Endodermal cell (in vitro differentiated cells): ENCODE measurements at regions not wholly inside any gene's neighbourhood (a gene's known extent, or its start where the extent isn't known, plus 50 kb on each side); places are given as distances from the start of the nearest gene placed in this dataset.

Experiments used
- DNase-seq: peaks from one replicate; pipeline ENCODE4 v3.0.0-alpha.2; 2017
- H3K27ac ChIP-seq: 2 replicates; pipeline ENCODE4 v1.5.1; 2013; ENCODE audit warnings: mild to moderate bottlenecking, low read depth, low read length, moderate library complexity
- H3K27me3 ChIP-seq: 2 replicates; pipeline ENCODE4 v1.6.1; 2013; ENCODE audit warnings: mild to moderate bottlenecking, low read length, moderate library complexity; ENCODE audit not compliant: insufficient read depth, control insufficient read depth, poor library complexity, severe bottlenecking
- H3K36me3 ChIP-seq: 2 replicates; pipeline ENCODE4 v1.7.0; 2013; ENCODE audit warnings: mild to moderate bottlenecking, low read length, moderate library complexity; ENCODE audit not compliant: control insufficient read depth, insufficient read depth
- H3K4me1 ChIP-seq: one replicate; pipeline ENCODE4 v1.7.0; 2013; ENCODE audit warnings: low read length; ENCODE audit not compliant: control insufficient read depth, insufficient read depth
- H3K4me3 ChIP-seq: 2 replicates; pipeline ENCODE4 v1.5.1; 2013; ENCODE audit warnings: mild to moderate bottlenecking, low read length, moderate library complexity
- H3K9ac ChIP-seq: 2 replicates; pipeline ENCODE4 v1.6.1; 2013; ENCODE audit warnings: mild to moderate bottlenecking, low read length, moderate library complexity; ENCODE audit not compliant: poor library complexity, severe bottlenecking; ENCODE audit errors: extremely low read depth
- H3K9me3 ChIP-seq: 2 replicates; pipeline ENCODE4 v1.6.1; 2013; ENCODE audit warnings: mild to moderate bottlenecking, low read length, moderate library complexity; ENCODE audit not compliant: control insufficient read depth
- H3K27ac Mint-ChIP-seq: 2 replicates; pipeline ENCODE4 v1.8.0; 2020; ENCODE audit warnings: mixed read lengths
- H3K27me3 Mint-ChIP-seq: 2 replicates; pipeline ENCODE4 v1.8.0; 2021; ENCODE audit warnings: mild to moderate bottlenecking, mixed read lengths; ENCODE audit not compliant: insufficient read depth
- H3K36me3 Mint-ChIP-seq: 2 replicates; pipeline ENCODE4 v1.8.0; 2020; ENCODE audit warnings: low read depth, mixed read lengths
- H3K4me1 Mint-ChIP-seq: 2 replicates; pipeline ENCODE4 v1.8.0; 2020; ENCODE audit warnings: mixed read lengths
- H3K4me3 Mint-ChIP-seq: 2 replicates; pipeline ENCODE4 v1.8.0; 2020; ENCODE audit warnings: mild to moderate bottlenecking, moderate library complexity, mixed read lengths
- H3K9me3 Mint-ChIP-seq: 2 replicates; pipeline ENCODE4 v1.8.0; 2020; ENCODE audit warnings: mild to moderate bottlenecking, mixed read lengths
- CTCF ChIP-seq: fragments of 200-600 bp; sonication (generic); conservative IDR thresholded peaks from 2 replicates; pipeline ENCODE4 v1.5.0; 2021; ENCODE audit warnings: antibody characterized with exemption, mild to moderate bottlenecking
- WGBS, 2 experiments: methylation state at CpG; one replicate each; pipeline versions ENCODE4 v1.1.5 to v1.1.7; 2013; ENCODE audit warnings: missing lambda C conversion rate in 2 of 2, mixed read lengths in 1 of 2; ENCODE audit not compliant: insufficient coverage in 1 of 2, insufficient read length in 1 of 2; 5-methylcytosine and 5-hydroxymethylcytosine counted together

- H3K36me3 ChIP-seq: no peaks in the 10 kb centered on the region
- H3K4me1 ChIP-seq: no peaks in the 10 kb centered on the region
- no peak for TF ChIP-seq CTCF
- 72% methylated on average over 2 of the region's 2 CpGs; no CpG with 5 or more reads in 1 of the 2 experiments for WGBS, 2 experiments
- no peak overlapping the region for H3K4me3 ChIP-seq
- H3K9me3 Mint-ChIP-seq: peaks cover 2% of the 10 kb centered on the region
- no peaks in the 10 kb centered on the region for H3K36me3 Mint-ChIP-seq
- no peaks in the 10 kb centered on the region for H3K27me3 Mint-ChIP-seq
- no peak overlapping the region for H3K4me3 Mint-ChIP-seq
- H3K27me3 ChIP-seq: no peaks in the 10 kb centered on the region
- H3K9ac ChIP-seq: no peak overlapping the region
- no peak for DNase-seq
- H3K27ac Mint-ChIP-seq: no peak overlapping the region
- peaks cover 7% of the 10 kb centered on the region for H3K9me3 ChIP-seq
- no peak overlapping the region for H3K27ac ChIP-seq
- peaks cover 3% of the 10 kb centered on the region for H3K4me1 Mint-ChIP-seq
Observed at GRCh38 chr7:46383605-46384004, 462.5 kb upstream of the IGFBP3 start.

- TF ChIP-seq CTCF: no peak
- 92 to 100% methylated on average over 1 to 4 of the region's 5 CpGs for WGBS, 2 experiments
- no peak for DNase-seq
- H3K36me3 Mint-ChIP-seq: no peaks in the 10 kb centered on the region
- H3K27ac Mint-ChIP-seq: no peak overlapping the region
- H3K36me3 ChIP-seq: no peaks in the 10 kb centered on the region
- H3K9ac ChIP-seq: no peak overlapping the region
- H3K4me3 Mint-ChIP-seq: no peak overlapping the region
- no peaks in the 10 kb centered on the region for H3K4me1 ChIP-seq
- H3K9me3 ChIP-seq: no peaks in the 10 kb centered on the region
- H3K4me3 ChIP-seq: no peak overlapping the region
- H3K4me1 Mint-ChIP-seq: no peaks in the 10 kb centered on the region
- no peaks in the 10 kb centered on the region for H3K27me3 Mint-ChIP-seq
- H3K27me3 ChIP-seq: no peaks in the 10 kb centered on the region
- H3K27ac ChIP-seq: no peak overlapping the region
- no peaks in the 10 kb centered on the region for H3K9me3 Mint-ChIP-seq
Observed at GRCh38 chr7:46369933-46370654, 449.0 kb upstream of the IGFBP3 start.

- H3K36me3 ChIP-seq: no peaks in the 10 kb centered on the region
- DNase-seq: no peak
- no peaks in the 10 kb centered on the region for H3K4me1 ChIP-seq
- TF ChIP-seq CTCF: no peak
- H3K27me3 Mint-ChIP-seq: no peaks in the 10 kb centered on the region
- H3K9ac ChIP-seq: no peak overlapping the region
- no peaks in the 10 kb centered on the region for H3K9me3 ChIP-seq
- no peak overlapping the region for H3K27ac Mint-ChIP-seq
- no peaks in the 10 kb centered on the region for H3K36me3 Mint-ChIP-seq
- 92% methylated on average over 1 of the region's 1 CpG; no CpG with 5 or more reads in 1 of the 2 experiments for WGBS, 2 experiments
- H3K9me3 Mint-ChIP-seq: no peaks in the 10 kb centered on the region
- H3K4me1 Mint-ChIP-seq: no peaks in the 10 kb centered on the region
- no peaks in the 10 kb centered on the region for H3K27me3 ChIP-seq
- no peak overlapping the region for H3K4me3 ChIP-seq
- no peak overlapping the region for H3K27ac ChIP-seq
- H3K4me3 Mint-ChIP-seq: no peak overlapping the region
Observed at GRCh38 chr7:46368871-46369270, 447.8 kb upstream of the IGFBP3 start.
